ENCODE measurements at regions not wholly inside any gene's neighbourhood (a gene's known extent, or its start where the extent isn't known, plus 50 kb on each side); places are given as distances from the start of the nearest gene placed in this dataset.

DNA sequence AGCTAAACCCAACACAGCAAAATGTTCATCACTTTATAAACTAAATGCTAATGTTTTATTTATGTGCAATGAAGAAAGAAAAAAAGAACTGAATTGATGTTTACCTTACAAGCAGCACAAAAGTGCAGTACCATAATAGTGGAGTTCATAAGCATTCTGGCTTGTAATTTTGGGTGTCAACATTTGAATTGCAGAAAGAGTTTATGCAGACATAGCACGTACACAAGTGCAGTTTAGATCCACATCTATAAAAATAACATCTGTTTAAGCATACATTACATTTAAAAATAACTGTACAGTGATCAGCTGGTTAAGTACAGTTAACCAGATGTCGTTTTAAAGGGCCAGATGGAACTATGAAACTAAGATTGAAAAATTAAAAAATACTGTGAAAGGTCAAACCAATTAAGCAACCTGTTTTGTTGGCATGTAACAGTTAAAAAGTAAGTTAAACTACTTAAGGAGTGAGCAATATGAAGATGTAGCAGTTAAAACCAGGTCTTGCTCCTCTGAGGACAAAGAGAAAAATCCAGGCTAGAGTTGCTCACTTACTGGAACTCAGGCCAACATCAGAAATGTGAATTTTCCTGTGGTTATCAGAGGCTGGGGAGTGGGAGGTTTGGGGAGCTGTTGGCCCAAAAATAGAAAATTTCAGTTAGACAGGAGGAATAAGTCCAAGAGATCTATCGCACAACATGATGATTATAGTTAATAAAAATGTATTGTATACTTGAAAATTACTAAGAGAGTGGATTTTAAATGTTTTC, 204.9 kb upstream of the MDFIC2 start:
- Histone ChIP-seq H2AFZ (ENCODE audit: insufficient read depth, low read depth, low read length, poor library complexity, severe bottlenecking) (no peak overlapping the region), H3K79me2 (ENCODE audit: insufficient read depth, low read length) (no peaks in the 10 kb centered on the region), H3K9me3 (replicated peaks in 1 of 2; ENCODE audit: control insufficient read depth in 1 of 2, insufficient read depth in 1 of 2, low read length in 2 of 2) (no peaks in the 10 kb centered on the region), H3K4me1 (ENCODE audit: control insufficient read depth in 1 of 2, insufficient read depth in 2 of 2, low read length in 2 of 2) (no peaks in the 10 kb centered on the region), H3K27me3 (ENCODE audit: control insufficient read depth in 2 of 2, insufficient read depth in 2 of 2, low read length in 2 of 2) (no peaks in the 10 kb centered on the region), H3K36me3 (replicated peaks in 1 of 2; ENCODE audit: control insufficient read depth in 1 of 2, insufficient read depth in 2 of 2, low read length in 2 of 2) (no peaks in the 10 kb centered on the region), H3K9ac (ENCODE audit: insufficient read depth, low read length, poor library complexity, severe bottlenecking) (no peak overlapping the region), H3K4me3 (replicated peaks in 1 of 3; ENCODE audit: low read depth in 2 of 3, low read length in 3 of 3) (no peak overlapping the region), H4K20me1 (ENCODE audit: insufficient read depth, low read length) (no peaks in the 10 kb centered on the region), H3K27ac (ENCODE audit: low read depth in 1 of 2, low read length in 2 of 2) (no peak overlapping the region), H3K4me2 (replicated peaks; ENCODE audit: extremely low read depth, low read length, poor library complexity, severe bottlenecking) (no peak overlapping the region)
- H3K9me3 Mint-ChIP-seq: no peaks in the 10 kb centered on the region
- no peaks in the 10 kb centered on the region for H3K36me3 Mint-ChIP-seq
- H3K4me1 Mint-ChIP-seq: no peaks in the 10 kb centered on the region
- DNase-seq: no peak
- H3K27ac Mint-ChIP-seq: no peak overlapping the region
- intact Hi-C loops (cut with micrococcal nuclease): no loop called here
- peaks cover 0 to 2% (median 0%) of the 10 kb centered on the region in 3 donors for H3K27me3 Mint-ChIP-seq (ENCODE audit: low read depth in 3 of 3)
- WGBS (ENCODE audit: insufficient coverage): no CpG with 5 or more reads among the region's 3 CpGs
- TF ChIP-seq, protein P1, sequence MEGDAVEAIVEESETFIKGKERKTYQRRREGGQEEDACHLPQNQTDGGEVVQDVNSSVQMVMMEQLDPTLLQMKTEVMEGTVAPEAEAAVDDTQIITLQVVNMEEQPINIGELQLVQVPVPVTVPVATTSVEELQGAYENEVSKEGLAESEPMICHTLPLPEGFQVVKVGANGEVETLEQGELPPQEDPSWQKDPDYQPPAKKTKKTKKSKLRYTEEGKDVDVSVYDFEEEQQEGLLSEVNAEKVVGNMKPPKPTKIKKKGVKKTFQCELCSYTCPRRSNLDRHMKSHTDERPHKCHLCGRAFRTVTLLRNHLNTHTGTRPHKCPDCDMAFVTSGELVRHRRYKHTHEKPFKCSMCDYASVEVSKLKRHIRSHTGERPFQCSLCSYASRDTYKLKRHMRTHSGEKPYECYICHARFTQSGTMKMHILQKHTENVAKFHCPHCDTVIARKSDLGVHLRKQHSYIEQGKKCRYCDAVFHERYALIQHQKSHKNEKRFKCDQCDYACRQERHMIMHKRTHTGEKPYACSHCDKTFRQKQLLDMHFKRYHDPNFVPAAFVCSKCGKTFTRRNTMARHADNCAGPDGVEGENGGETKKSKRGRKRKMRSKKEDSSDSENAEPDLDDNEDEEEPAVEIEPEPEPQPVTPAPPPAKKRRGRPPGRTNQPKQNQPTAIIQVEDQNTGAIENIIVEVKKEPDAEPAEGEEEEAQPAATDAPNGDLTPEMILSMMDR (IDR thresholded peaks at IDR 0.05): no peak
- H3K4me3 Mint-ChIP-seq: no peak overlapping the region

DNA sequence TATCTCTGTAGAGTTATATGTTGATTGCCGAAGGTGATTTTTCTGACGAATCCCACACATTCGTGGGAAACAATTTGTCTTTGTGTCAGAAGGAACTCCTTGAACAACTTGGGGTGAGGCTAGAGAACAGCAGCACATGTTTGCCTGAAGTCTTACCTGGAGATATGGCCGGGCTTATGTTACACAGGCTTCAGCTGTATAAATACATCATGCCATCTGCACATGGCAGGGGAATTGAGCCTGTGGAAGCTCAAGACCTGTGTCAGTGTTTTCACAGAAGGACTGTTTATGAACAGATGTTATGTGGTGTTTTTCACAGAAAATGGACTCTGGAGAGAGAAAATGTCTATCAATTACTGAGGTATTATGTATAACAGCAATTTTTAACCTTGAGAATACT, 203.6 kb upstream of the MDFIC2 start:
- intact Hi-C loops (cut with micrococcal nuclease): no loop called here
- no peaks in the 10 kb centered on the region for H3K79me2 ChIP-seq (ENCODE audit: insufficient read depth, low read length)
- H2AFZ ChIP-seq (ENCODE audit: insufficient read depth, low read depth, low read length, poor library complexity, severe bottlenecking): no peak overlapping the region
- no peak overlapping the region for H3K27ac ChIP-seq (ENCODE audit: low read depth in 1 of 2, low read length in 2 of 2)
- H3K27me3 ChIP-seq (ENCODE audit: control insufficient read depth in 2 of 2, insufficient read depth in 2 of 2, low read length in 2 of 2): no peaks in the 10 kb centered on the region
- Mint-ChIP-seq H3K4me3 (no peak overlapping the region), H3K4me1 (no peaks in the 10 kb centered on the region), H3K27ac (no peak overlapping the region), H3K36me3 (no peaks in the 10 kb centered on the region), H3K9me3 (no peaks in the 10 kb centered on the region), H3K27me3 (ENCODE audit: low read depth in 3 of 3) (peaks cover 0 to 2% (median 0%) of the 10 kb centered on the region in 3 donors)
- H3K4me1 ChIP-seq (ENCODE audit: control insufficient read depth in 1 of 2, insufficient read depth in 2 of 2, low read length in 2 of 2): no peaks in the 10 kb centered on the region
- no peaks in the 10 kb centered on the region for H3K36me3 ChIP-seq (replicated peaks in 1 of 2; ENCODE audit: control insufficient read depth in 1 of 2, insufficient read depth in 2 of 2, low read length in 2 of 2)
- H3K9me3 ChIP-seq (replicated peaks in 1 of 2; ENCODE audit: control insufficient read depth in 1 of 2, insufficient read depth in 1 of 2, low read length in 2 of 2): no peaks in the 10 kb centered on the region
- no peaks in the 10 kb centered on the region for H4K20me1 ChIP-seq (ENCODE audit: insufficient read depth, low read length)
- H3K4me2 ChIP-seq (replicated peaks; ENCODE audit: extremely low read depth, low read length, poor library complexity, severe bottlenecking): no peak overlapping the region
- DNase-seq: no peak
- H3K9ac ChIP-seq (ENCODE audit: insufficient read depth, low read length, poor library complexity, severe bottlenecking): no peak overlapping the region
- H3K4me3 ChIP-seq (replicated peaks in 1 of 3; ENCODE audit: low read depth in 2 of 3, low read length in 3 of 3): no peak overlapping the region
- TF ChIP-seq, protein P1 (IDR thresholded peaks at IDR 0.05): no peak
- WGBS (ENCODE audit: insufficient coverage): 83% methylated on average over 1 of the region's 4 CpGs
